IPS-NIHi7 (cell line): ENCODE measurements at regions not wholly inside any gene's neighbourhood (a gene's known extent, or its start where the extent isn't known, plus 50 kb on each side); places are given as distances from the start of the nearest gene placed in this dataset.
A peak's percentile ranks its signal among the peaks of the same experiment; 100 is the strongest.
"Not testable (repeated sequence)": the region's sequence is repeated elsewhere in the genome, so short reads cannot be mapped to it uniquely, and the experiment has no call there.

Experiments used
- DNase-seq: peaks from one replicate; pipeline ENCODE4 v3.0.0; 2012; ENCODE audit warnings: mixed read lengths; ENCODE audit errors: extremely low spot score

DNA sequence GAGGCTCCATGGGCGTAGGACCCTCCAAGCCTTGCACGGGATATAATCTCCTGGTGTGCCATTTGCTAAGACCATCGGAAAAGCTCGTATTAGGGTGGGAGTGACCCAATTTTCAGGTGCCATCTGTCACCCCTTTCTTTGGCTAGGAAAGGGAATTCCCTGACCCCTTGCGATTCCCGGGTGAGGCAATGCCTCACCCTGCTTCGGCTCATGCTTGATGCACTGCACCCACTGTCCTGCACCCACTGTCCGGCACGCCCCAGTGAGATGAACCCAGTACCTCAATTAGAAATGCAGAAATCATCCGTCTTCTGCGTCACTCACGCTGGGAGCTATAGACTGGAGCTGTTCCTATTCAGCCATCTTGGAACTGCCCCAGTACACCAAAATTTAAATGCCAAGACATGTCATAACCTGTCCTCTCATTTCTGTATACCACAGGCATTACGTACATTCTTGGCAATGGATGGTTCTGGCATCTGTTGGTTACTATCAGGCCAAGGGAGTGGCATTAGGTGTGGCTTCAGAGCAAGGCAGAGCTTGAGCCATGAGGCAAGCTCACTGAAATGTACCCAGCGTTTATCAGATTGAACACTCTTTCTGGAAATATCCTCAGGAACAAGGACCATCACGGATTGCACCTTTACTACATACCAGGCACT lies 95.4 kb upstream of the GALNT18 start:
- no peak for DNase-seq

DNA sequence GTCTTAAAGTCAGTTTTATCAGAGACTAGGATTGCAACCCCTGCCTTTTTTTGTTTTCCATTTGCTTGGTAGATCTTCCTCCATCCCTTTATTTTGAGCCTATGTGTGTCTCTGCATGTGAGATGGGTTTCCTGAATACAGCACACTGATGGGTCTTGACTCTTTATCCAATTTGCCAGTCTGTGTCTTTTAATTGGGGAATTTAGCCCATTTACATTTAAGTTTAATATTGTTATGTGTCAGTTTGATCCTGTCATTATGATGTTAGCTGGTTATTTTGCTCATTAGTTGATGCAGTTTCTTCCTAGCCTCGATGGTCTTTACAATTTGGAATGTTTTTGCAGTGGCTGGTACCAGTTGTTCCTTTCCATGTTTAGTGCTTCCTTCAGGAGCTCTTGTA lies 93.3 kb upstream of the GALNT18 start:
- not testable (repeated sequence) for DNase-seq

DNA sequence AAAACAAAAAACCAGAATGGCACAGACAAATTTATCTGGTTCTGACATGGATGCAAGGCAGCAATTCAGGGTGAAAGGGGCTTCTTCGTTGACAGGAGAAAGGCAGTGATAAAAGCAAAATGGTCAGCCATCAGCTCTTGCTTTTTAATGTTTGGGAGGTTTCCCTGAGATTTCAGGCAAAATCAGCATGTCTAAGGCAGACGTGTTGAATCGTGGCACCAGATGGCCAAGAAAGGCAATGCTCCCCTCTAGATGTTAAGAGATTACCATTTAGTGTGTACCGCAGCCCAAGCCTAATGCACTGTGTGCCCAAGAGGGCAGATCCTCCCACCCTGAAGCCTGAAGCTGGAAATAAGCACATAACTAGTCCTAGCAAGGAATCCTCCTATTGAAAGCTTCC lies 88.8 kb upstream of the GALNT18 start:
- no peak for DNase-seq

DNA sequence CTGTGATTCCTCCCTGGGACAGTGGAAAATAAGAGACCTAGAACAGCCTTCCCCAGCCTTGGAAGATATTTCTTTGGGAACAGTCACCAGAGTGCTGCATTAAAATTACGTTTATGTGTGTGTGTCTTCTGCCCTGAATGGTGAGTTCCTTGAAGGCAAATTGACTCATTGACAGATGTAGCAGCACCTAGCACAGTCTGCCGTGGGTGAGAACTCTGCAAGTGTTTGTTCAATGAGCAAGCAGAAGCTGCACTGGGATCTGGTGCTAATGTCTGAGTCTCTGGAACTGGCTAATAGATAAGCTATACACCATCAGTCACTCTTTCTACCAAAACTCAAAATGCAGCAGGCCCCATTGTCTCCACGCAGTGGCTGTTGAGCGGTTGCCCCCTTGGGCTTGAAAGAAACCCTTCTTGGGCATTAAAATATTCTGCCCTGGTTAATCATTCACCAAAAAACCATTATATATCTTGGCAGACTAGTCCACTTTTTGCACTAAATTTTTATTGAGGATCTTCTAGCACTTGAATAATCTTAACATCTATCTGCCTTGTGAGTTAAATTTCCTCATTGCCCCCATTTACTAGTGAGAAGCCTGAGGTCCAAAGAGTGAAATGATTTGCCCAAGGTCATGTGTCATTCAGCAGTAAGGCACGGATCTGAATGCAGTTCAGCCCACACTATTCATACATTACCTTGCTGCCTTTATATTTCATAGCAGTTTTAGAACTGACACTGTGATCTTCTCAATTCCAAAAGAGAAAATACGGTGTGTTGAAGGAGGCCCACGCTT lies 87.8 kb upstream of the GALNT18 start:
- no peak for DNase-seq

DNA sequence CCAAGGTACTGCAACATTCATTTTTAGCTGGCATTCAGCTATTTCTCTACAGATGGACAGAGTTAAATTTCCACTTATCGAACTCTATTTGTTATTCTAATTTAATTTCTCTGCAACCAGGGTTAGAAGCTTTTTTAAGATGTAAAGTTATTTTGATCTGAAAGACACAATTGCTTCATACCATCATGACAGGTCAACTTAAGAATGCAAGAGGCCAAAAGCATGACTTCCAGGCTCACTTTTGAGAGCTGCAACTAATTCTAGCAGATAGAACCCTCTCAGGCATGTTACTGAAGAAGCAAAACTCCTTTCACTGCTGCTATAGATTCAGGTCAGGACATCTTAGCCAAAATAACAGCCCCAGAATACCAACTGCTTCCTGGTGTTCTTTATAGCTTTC lies 86.5 kb upstream of the GALNT18 start:
- DNase-seq: no peak

DNA sequence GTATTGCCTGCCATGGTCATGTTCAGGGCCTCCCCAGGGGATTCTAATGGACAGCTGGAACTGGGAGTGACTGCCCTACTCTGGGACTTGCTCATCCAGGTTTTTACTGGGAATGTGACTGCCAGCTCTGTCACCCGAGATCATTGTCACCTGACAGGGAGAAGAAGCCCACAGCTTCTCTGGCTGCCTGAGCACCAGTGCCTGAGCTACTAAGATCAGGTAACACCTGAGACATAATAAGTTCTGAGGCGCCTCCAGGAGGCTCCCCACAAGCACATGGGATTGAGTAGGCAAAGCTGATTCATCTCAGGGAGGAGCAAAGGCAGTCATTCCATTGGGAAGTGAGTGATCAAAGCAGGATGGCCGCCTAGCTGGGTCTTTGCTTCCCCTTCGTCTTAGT lies 84.2 kb upstream of the GALNT18 start:
- peak; percentile 31 for DNase-seq

DNA sequence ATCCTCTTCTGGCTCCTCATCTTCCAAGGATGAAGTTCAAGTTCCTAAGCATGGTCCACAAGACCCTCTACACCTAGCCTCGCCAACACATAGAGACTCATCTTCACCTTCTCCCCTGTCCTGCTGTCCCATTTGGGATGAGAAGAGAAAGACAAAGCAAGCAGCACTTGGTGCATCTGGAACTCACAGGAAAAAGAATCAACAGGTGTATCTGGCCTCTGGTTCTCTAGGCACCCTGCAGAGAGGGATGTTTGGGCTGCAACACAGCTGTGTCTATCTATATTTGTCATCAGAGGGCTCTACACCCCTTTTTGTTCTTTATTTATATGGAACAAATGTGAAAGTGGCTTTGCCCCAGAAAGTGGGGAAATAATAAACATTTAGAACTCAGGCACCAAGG lies 82.1 kb upstream of the GALNT18 start:
- no peak for DNase-seq

DNA sequence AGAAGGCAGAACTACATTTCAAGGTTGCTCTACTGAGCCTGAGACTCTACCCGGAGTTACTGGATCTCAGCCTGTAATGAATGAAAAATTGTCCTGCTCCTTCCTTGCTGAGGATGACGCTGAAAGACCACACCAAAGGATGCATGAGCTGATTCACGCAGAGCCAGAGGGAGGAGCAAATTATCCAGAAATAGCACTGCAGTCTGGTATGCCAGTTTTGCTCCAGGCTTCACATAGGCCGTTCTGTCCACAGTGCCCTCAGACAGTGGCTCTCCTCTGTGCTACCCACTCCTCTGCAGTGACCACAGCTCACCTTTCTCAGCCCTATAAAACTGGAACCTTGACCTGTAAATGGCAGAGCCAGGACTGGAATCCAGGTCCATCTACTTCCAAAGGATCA lies 79.3 kb upstream of the GALNT18 start:
- DNase-seq: no peak

DNA sequence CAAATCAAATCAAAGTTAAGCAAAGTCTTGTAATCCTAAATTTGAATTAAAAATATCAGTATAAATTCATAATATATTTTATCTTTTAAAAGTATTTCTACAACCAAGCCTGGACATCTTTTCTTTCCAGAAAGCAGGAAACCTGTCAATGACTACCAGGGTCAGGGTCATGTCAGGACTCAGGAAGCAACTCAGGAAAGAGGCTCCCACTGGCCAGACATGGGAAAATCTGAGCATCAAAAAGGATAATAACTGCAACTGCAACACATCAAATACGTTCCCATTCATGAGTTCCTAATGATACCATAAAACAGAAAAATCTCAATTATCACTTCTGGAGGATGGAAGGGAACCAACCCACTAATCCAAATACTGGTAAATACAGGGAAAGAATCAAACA lies 76.0 kb upstream of the GALNT18 start:
- DNase-seq: no peak

DNA sequence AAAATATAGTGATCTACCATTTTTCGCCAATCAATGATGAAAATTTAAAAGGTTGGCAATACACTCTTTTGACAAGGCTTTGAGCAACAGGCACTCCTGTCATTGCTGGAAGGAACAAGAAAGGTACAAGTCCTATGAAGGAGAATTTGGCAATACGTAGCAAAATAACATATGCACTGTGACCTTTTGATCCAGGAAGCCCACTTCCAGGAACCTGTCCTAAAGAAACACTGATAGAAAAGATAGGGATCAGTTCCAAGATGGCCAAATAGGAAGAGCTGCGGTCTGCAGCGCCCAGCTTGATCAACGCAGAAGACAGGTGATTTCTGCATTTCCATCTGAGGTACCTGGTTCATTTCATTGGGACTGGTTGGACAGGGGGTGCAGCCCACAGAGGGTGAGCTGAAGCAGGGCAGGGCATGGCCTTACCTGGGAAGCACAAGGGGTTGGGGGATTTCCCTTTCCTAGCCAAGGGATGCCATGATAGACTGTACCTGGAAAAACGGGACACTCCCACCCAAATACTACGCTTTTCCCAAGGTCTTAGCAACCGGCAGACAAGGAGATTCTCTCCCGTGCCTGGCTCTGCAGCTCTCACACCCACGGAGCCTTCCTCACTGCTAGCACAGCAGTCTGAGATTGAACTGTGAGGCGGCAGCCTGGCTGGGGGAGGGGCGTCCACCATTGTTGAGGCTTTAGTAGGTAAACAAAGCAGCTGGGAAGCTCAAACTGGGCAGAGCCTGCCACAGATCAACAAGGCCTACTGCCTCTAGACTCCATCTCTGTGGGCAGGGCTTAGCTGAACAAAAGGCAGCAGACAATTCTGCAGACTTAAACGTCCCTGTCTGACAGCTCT lies 69.7 kb upstream of the GALNT18 start:
- no peak for DNase-seq

DNA sequence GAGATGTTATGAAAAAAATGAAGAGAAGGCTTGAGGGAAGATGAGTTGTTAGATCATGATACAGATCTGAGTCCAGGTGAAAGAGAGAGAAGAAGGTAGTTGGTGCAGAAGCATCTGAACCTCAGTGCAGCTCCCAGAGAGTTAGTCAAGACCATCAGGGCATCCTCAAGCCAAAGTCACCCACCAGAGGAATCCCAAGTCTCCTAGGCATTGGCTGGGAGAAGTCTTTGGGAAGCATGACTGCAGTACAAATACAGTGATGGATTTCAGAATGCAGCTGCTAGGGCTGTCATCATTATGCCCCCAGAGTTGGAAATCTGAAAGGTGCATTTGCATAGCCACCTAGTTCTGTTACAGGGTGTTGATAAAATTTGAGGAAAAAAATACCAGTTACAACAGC lies 59.7 kb upstream of the GALNT18 start:
- DNase-seq: no peak

DNA sequence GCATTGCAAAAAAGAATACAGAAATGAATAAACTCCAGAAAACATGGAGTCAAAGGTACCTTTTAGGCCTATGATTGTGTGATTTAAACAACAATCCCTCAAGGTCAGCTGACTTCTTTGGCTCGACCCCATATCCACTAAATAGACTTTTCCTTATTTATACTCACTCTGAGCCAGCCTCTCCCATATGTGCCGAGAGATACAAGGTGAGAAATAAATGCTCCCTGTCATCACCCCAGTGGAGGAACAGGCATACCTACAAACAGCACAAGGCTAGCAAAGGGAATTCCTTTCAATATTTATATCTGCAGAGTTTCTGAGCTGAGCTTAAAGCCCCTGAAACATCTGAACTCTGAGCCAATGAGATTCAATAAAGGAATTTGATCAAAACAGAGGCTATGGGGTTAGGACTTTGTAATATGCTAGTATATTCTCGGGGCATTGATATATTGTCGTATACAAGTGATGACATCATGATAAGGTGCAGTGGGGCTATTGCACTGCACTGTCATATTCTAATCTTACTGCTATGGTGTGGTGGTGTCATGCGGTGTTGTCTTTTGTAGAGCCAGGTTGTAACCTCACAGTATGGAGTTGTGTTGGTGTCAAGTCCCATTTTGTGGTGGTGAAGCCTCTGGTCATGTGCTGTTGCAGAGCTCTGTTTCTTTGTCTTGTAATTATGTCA lies 56.0 kb upstream of the GALNT18 start:
- DNase-seq: no peak

DNA sequence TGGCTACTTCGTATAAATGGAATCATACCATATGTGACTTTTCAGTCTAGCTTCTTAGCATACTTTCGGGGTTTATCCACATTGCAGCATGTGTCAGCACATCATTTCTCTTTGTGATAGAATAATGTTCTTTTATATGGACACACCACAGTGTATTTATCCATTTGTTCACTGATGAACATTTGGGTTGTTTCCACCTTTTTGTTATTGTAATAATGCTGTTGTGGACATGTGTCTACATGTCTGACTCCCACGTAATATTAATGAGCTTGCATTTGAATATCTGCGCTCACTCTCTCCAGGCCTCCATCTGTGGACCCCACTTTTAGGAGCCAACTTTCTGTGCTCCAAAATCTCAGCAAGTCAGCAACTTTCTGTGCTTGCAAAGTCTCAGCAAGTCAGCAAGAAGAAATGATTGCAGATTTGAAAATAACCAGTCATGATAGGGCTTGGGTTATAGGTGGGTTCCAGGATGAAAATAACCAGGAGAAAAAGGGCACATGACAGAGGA lies 53.9 kb upstream of the GALNT18 start:
- no peak for DNase-seq

DNA sequence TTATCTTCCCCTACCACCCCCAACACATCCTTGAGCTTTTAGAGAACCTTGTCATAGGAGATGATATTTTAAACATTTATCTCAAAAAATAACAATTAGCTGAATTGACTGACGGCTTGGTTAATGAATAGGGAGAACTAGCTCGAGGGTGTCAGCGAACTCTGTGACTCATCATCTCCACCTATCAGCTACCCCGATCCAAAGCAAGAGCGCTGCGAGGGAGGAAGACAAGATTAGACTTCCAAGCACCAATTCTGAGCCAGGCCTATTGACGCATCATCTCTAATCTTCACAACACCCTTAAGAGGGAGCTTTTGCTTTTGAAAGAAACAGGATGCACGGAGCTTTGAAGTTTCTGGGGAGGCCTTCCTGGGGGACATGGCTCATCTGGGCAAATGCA lies 51.0 kb upstream of the GALNT18 start:
- DNase-seq: peak; percentile 21

DNA sequence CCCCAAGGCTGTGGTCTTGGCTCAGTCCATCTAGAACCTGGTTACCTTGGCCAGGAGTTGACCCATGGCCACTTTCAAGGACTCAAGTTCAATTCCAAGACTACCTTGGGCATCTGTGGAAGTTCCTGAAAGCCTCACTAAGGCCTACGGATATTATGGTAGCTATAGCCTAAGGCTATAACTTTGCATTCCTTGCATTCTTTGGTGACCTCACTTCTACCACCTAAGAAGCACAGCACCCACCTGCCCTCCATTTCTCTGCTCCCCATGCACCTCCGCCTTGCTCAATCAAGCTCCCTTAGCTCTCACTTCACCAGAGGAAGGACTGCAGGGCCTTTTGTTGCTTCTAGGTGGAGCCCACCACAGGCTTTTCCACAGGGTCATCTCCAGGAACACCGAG lies 50.3 kb upstream of the GALNT18 start:
- peak; percentile 15 for DNase-seq
